ENCODE measurements at regions not wholly inside any gene's neighbourhood (a gene's known extent, or its start where the extent isn't known, plus 50 kb on each side); places are given as distances from the start of the nearest gene placed in this dataset.
"Not testable (repeated sequence)": the region's sequence is repeated elsewhere in the genome, so short reads cannot be mapped to it uniquely, and the experiment has no call there.

- whole genome bisulfite sequencing, 5 donors: 38 to 55% (median 42%) methylated on average over 5 to 8 of the region's 8 CpGs
- intact Hi-C loops (cut with DNase I; ENCODE audit: low total_unique reads); H3K9me3 ChIP-seq; H3K27me3 ChIP-seq (replicated peaks in 1 of 7); DNase-seq; H3K36me3 ChIP-seq: not testable (repeated sequence)
- H3K4me3 ChIP-seq: peak overlapping the region in 2 of 8 donors; percentile 12 to 53
- peak in 2 of 3 donors; percentile 47 to 52 for TF ChIP-seq POLR2AphosphoS5 (IDR thresholded peaks at IDR 0.05)
- peaks cover 0 to 19% (median 0%) of the 10 kb centered on the region in 6 donors for H3K4me1 ChIP-seq
- peak overlapping the region in 3 of 8 donors; percentile 57 to 79 (median 58) for H3K27ac ChIP-seq
These were observed 119.1 kb downstream of the CDRT15L2 start for GRCh38 chr17:20698463-20699206.

- WGBS, 5 donors: 43 to 61% (median 59%) methylated on average over 3 to 5 of the region's 5 CpGs
- H3K9me3 ChIP-seq; H3K36me3 ChIP-seq; DNase-seq; H3K27ac ChIP-seq; H3K27me3 ChIP-seq (replicated peaks in 1 of 7); H3K4me3 ChIP-seq; intact Hi-C loops (cut with DNase I; ENCODE audit: low total_unique reads): not testable (repeated sequence)
- peaks cover 0 to 19% (median 0%) of the 10 kb centered on the region in 6 donors for H3K4me1 ChIP-seq
These were observed 121.0 kb downstream of the CDRT15L2 start for GRCh38 chr17:20700528-20700927.

- H3K36me3 ChIP-seq; intact Hi-C loops (cut with DNase I; ENCODE audit: low total_unique reads); H3K27ac ChIP-seq; DNase-seq; H3K27me3 ChIP-seq (replicated peaks in 1 of 7); H3K4me3 ChIP-seq; H3K9me3 ChIP-seq: not testable (repeated sequence)
- WGBS, 5 donors: 78 to 96% (median 86%) methylated on average over 5 of the region's 5 CpGs
- H3K4me1 ChIP-seq: peaks cover 0 to 19% (median 0%) of the 10 kb centered on the region in 6 donors
These were observed 121.8 kb downstream of the CDRT15L2 start for GRCh38 chr17:20701366-20701765.

- Histone ChIP-seq H3K27ac (no peak overlapping the region), H3K36me3 (no peaks in the 10 kb centered on the region), H3K4me1 (peaks cover 0 to 19% (median 0%) of the 10 kb centered on the region in 6 donors), H3K27me3 (replicated peaks in 1 of 7) (no peaks in the 10 kb centered on the region), H3K4me3 (no peak overlapping the region), H3K9me3 (no peaks in the 10 kb centered on the region)
- intact Hi-C loops (cut with DNase I; ENCODE audit: low total_unique reads): no loop called here
- 83 to 91% (median 86%) methylated on average over 4 of the region's 4 CpGs for WGBS, 5 donors
- no peak for TF ChIP-seq POLR2A (IDR thresholded peaks at IDR 0.05)
- no peak for TF ChIP-seq CTCF (IDR thresholded peaks at IDR 0.05 in 8 of 11, conservative IDR thresholded peaks at IDR 0.05 in 3 of 11)
- TF ChIP-seq POLR2AphosphoS5 (IDR thresholded peaks at IDR 0.05): no peak
- DNase-seq: no peak
These were observed 123.2 kb downstream of the CDRT15L2 start for GRCh38 chr17:20702692-20703091.

- H3K4me1 ChIP-seq: peaks cover 0 to 11% (median 0%) of the 10 kb centered on the region in 6 donors
- intact Hi-C loops (cut with DNase I; ENCODE audit: low total_unique reads): no loop called here
- H3K27me3 ChIP-seq (replicated peaks in 1 of 7): no peaks in the 10 kb centered on the region
- H3K9me3 ChIP-seq: no peaks in the 10 kb centered on the region
- H3K27ac ChIP-seq: no peak overlapping the region
- no peak overlapping the region for H3K4me3 ChIP-seq
- DNase-seq: no peak
- H3K36me3 ChIP-seq: no peaks in the 10 kb centered on the region
- WGBS, 5 donors: 80 to 100% (median 95%) methylated on average over 1 of the region's 1 CpG
- TF ChIP-seq CTCF (IDR thresholded peaks at IDR 0.05 in 8 of 11, conservative IDR thresholded peaks at IDR 0.05 in 3 of 11) (no peak), POLR2AphosphoS5 (IDR thresholded peaks at IDR 0.05) (no peak), POLR2A (IDR thresholded peaks at IDR 0.05) (no peak)
These were observed 124.3 kb downstream of the CDRT15L2 start for GRCh38 chr17:20703781-20704180.

GRCh38 chr17:20705186-20705585, 125.7 kb downstream of the CDRT15L2 start:
- H3K9me3 ChIP-seq; H3K4me1 ChIP-seq; DNase-seq; H3K27ac ChIP-seq; H3K4me3 ChIP-seq; H3K27me3 ChIP-seq (replicated peaks in 1 of 7); intact Hi-C loops (cut with DNase I; ENCODE audit: low total_unique reads); H3K36me3 ChIP-seq: not testable (repeated sequence)
- WGBS, 5 donors: 43 to 63% (median 59%) methylated on average over 1 of the region's 1 CpG

Data from spleen (tissue), 11 donors.